Caki2 (cell line): ENCODE measurements at regions not wholly inside any gene's neighbourhood (a gene's known extent, or its start where the extent isn't known, plus 50 kb on each side); places are given as distances from the start of the nearest gene placed in this dataset.

Experiments used
- DNase-seq: peaks from one replicate; pipeline ENCODE4 v3.0.0-alpha.2; 2015; ENCODE audit warnings: low read depth
- in situ Hi-C: cut with HindIII; loops from 2 replicates; pipeline ENCODE4 v1.10.0; 2016; ENCODE audit warnings: low sequenced_read_pairs, low pct_unique_long_range_greater_than_20kb, mixed read lengths

GRCh38 chr20:39849664-39850063 is 839.4 kb downstream of the MAFB start:
- no peak for DNase-seq
- in situ Hi-C loops = no loop called here

- no peak for DNase-seq
- in situ Hi-C loops = no loop called here
These were observed 839.9 kb downstream of the MAFB start for GRCh38 chr20:39849171-39849570.

DNA sequence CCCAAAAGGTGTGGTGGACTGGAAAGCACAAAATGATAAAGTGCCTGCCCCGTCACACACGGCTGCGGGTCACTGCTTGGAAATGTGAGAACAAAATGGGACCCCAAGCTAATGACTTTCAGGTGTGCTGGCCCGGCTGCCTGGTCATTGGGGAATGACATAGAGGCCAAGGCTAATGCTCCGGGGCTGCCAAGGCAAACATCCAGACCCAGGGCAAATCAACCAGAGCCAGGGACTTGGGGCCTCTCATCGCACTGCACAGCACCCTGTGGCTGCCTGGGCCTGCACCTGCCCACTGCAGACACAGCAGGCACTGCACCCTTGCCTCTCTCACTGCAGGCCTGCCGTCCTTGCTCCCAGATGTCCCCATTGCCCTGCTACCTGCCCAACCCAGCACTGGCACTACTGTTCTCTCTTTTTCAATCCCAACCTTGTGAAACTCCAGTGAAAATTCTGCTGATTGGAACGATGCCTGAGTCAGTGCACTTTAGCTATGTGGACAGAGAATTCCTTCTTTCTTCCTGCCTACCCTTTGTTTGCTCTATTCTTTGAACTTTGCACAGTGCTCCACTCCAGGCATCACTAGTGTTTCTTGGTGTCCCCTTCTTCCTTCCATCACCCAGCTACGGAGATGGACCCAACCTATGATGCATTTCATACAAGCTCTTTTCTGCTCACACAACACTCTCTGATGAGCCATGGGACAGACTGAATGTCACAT is 849.5 kb downstream of the MAFB start:
- in situ Hi-C loops = no loop called here
- no peak for DNase-seq

GRCh38 chr20:39837561-39837960 is 851.5 kb downstream of the MAFB start:
- DNase-seq = no peak
- in situ Hi-C loops = no loop called here

DNA sequence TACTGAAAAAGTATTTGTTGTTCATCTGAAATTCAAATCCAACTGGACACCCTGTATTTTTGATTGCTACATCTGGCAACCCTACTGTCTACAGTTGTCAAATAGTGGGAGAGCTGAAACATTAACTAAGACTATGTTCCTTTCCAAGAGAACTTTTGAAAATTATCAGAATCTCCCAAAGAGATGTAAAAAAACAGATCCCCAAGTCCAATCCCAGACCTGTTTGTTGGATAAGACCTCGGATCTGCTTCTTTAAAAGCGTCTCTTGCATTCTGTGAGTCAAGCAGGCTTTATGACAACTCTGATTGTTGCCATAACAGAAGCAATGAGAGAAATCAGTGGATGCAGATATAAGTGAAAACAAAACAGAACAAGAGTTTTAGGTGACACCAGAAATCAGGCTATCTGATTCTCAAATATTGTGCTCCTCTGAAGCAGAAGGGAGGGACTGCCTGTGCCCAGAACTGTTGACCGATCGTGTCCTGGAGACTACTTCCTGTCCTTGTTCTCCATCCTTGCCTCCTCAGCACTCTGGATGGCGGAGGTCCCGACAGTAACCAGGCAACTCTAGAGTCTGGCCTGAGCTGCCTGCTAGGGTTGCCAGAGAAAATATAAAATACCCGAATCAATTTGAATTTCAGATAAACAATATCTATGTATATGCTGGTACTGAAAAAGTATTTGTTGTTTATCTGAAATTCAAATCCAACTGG is 853.8 kb downstream of the MAFB start:
- no peak for DNase-seq
- in situ Hi-C loops = no loop called here

GRCh38 chr20:39830903-39831302 is 858.1 kb downstream of the MAFB start:
- in situ Hi-C loops = no loop called here
- no peak for DNase-seq

- DNase-seq = no peak
- in situ Hi-C loops = no loop called here
These were observed 859.4 kb downstream of the MAFB start for GRCh38 chr20:39829661-39830060.

DNA sequence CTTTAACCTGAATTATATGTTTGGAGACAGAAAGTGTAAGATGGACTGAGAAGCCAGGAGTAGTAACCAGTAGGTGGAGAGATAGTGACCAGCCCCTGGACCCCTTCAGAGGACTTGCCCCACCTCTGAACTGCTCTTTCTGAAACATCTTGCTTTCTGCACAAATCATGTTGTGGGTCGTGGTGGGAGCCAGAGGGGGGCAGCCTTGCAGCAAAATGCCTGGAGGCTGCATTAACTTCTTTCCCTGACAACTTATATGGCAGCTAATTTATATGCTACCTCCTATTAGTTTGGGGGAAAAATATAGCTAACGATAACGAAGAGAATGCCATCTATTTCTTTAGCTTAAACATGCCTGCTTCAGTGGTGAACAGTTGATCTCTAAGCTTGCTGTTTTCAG is 859.8 kb downstream of the MAFB start:
- no peak for DNase-seq
- in situ Hi-C loops = no loop called here

- in situ Hi-C loops = no loop called here
These were observed 863.1 kb downstream of the MAFB start for GRCh38 chr20:39825950-39826349.

DNA sequence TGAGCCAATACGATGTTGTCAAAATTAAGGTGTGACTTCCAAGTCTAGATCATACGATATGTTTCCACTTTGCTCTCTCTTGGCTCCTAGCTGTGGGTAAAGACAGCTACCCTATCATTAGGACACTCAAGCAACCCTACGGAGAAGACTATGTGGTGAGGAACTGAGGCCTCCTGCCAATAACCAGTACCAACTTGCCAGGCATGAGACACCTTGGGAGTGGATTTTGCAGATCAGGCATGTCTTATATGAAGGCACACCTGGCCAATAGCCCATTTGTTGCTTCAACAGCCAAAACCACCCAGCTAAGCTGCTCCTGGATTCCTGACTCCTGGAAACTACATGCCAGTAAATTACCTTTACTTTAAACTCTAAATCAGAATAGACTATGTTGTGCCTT is 863.4 kb downstream of the DHX35 start:
- DNase-seq = no peak
- in situ Hi-C loops = no loop called here

More at GRCh38 chr20:39825950-39826349, 863.1 kb downstream of the MAFB start:
- DNase-seq = no peak

- DNase-seq = no peak
- in situ Hi-C loops = no loop called here
These were observed 861.1 kb downstream of the DHX35 start for GRCh38 chr20:39823224-39823623.

DNA sequence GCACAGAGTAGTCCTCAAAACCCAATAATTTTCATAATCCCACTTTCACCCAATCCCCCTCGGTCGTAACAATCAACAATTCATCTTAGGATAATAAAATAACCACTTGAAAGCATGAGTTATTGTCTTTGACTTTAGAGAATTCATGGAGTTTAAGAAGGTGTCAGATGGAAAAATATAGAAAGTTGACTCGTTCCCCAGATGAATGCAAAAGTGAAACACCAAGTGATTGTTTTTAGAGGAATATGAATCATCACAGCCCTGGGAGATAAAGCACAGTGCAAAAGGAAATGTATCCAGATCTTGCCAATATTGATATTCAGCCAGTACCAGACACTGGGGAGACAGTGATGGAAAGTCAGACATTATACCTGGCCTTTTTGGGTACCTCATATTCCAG is 860.5 kb downstream of the DHX35 start:
- in situ Hi-C loops = no loop called here
- DNase-seq = no peak

DNA sequence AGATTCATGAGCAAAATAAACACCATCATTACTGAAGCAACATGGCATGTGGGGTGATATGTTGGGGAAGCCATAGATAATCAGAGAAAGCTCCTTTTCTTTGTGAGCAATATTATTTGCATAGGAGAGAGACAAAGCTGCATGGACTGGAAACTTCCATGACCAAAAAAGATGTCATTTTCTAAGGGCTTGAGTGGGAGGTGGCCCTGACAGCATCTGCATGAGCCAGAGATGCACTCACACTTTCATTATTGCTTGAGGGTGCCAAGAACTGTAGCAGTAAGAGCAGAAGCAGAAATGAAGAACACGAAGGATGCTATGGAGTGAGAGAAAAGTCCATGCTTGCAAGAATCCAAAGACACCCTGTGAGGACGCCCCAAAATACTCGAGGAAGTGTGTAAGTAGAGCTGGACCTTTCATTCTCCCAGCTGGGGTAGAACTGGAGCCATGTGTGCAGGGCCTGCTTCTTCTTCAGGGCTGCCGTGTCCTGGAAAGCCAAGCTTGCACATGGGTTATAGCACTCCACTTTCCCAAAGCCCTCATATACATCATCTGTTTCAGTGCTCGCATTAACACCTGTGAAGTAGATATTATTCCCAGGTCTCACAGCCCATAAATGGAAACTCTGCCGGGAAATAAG is 851.2 kb downstream of the DHX35 start:
- no peak for DNase-seq
- in situ Hi-C loops = no loop called here

- in situ Hi-C loops = no loop called here
These were observed 850.0 kb downstream of the DHX35 start for GRCh38 chr20:39812116-39812515.

GRCh38 chr20:39810309-39810708 is 848.2 kb downstream of the DHX35 start:
- DNase-seq = no peak
- in situ Hi-C loops = no loop called here

More at GRCh38 chr20:39812116-39812515, 850.0 kb downstream of the DHX35 start:
- no peak for DNase-seq

DNA sequence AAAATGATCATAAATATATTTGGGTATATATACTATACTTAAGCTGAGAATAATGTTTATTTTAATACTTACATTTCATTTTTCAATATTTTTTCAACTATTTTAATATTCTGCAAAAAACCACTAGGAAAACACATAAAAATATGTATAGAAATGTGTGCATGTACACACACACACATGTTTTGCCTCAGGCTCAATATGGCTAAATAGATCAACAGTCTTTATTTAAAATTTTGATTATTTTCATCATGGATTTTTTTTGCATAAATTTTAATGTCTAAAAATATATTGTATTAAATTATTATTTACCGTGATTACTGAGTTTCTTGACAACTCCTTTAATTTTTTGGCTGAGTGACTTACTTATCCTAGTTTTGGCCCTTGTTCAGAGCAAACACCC is 846.5 kb downstream of the DHX35 start:
- no peak for DNase-seq
- in situ Hi-C loops = no loop called here

DNA sequence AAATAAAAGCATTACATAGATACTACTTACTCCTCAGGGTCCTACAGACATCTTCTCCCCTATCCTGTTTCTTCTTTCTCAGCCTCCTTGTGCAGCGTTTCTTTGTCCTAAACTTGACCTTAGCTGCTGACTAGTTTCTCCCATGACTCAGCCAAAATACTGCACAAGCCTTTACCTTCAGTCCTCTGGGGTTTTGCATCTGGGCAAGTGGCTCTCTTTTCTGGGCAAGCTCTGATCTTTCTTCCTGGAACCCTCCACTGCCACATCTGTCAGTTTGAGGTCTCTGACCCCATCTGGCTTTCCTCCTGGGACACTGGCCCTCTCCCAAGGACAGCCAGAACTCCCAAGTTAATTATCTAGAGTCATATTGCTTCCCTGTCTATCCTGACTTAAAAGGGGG is 838.4 kb downstream of the DHX35 start:
- peak; percentile 37 for DNase-seq
- in situ Hi-C loops = no loop called here

DNA sequence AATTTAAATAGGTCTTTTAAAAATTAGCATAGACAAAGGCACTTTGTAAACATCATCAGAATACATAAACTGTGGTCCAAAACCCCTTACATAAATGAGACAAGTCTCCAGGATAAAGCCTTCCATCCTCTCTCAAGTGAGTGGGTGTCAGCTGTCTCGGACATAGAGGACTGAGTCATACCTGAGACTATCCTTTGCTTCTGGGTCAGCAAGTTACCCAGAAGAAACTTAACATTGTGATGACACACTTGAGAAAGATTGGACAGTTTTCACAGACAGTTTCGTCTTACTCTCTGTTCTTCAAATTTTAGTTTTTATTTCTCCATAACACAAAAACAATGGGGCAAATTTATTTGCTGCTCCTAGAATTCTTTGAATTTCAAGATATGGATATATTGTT is 838.0 kb downstream of the DHX35 start:
- in situ Hi-C loops = no loop called here
- peak; percentile 4 for DNase-seq

DNA sequence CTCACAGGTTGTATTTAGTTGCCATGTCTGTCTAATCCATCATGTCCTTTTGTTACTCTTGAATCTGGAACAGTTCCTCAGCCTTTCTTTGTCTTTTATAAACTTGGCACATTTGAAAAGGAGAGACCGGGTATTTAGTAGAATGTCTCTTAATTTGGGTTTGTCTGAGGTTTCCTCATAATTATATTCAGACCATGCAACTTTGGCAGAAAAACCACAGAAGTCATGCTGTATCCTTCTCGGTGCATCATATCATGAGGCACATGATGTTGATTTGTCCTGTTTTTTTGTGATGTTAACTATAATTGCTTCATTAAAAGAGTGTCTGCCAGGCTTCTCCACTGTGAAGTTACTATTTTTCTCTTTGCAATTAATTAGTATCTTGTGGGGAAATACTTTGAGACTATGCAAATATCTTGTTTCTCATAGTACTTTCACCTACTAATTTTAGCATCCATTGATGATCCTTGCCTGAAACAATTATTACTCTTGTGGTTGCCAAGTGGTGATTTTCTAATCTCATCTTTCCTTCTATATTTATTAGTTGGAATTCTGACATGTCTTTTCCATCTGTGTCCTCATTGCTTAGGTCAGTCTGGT is 837.3 kb downstream of the DHX35 start:
- in situ Hi-C loops = no loop called here
- no peak for DNase-seq
